H1 (cell line): ENCODE measurements at regions not wholly inside any gene's neighbourhood (a gene's known extent, or its start where the extent isn't known, plus 50 kb on each side); places are given as distances from the start of the nearest gene placed in this dataset.

ENCODE experiments used
- CTCF ChIA-PET: fragments of 300-600 bp; sonication (Branson Sonifier 250); formaldehyde crosslinking; loops from one replicate; lab custom pipeline; 2021; ENCODE audit not compliant: partially characterized antibody; lab: Charles Lee
- POLR2A ChIA-PET: fragments of 300-600 bp; sonication (Branson Sonifier 250); formaldehyde crosslinking; loops from one replicate; lab custom pipeline; 2021; ENCODE audit warnings: inconsistent platforms; ENCODE audit not compliant: partially characterized antibody; lab: Charles Lee
- DNase-seq, 2 experiments: peaks; one replicate each; pipeline versions ENCODE4 v3.0.0 to v3.0.0-alpha.2; 2010 to 2022; ENCODE audit warnings: low spot score in 2 of 2, low read depth in 1 of 2, mixed read lengths in 1 of 2
- FAIRE-seq: peaks from 2 replicates; lab custom pipeline; 2011; peaks lifted over from hg19 to GRCh38; lab: Jason Lieb, UNC
- H2AFZ ChIP-seq: 2 replicates; pipeline ENCODE4 v1.8.1; 2012; ENCODE audit warnings: low read length, inconsistent platforms
- H2AK5ac ChIP-seq: 2 replicates; pipeline ENCODE4 v1.6.1; 2013; ENCODE audit warnings: low read depth, low read length
- H2BK120ac ChIP-seq: replicated peaks from 2 replicates; pipeline ENCODE3; 2013; ENCODE audit warnings: low read depth, low read length, inconsistent platforms
- H2BK12ac ChIP-seq: 2 replicates; pipeline ENCODE4 v1.6.1; 2013; ENCODE audit warnings: low read depth, low read length
- H2BK15ac ChIP-seq: 2 replicates; pipeline ENCODE4 v1.6.1; 2013; ENCODE audit warnings: low read length
- H2BK20ac ChIP-seq: 2 replicates; pipeline ENCODE4 v1.6.1; 2013; ENCODE audit warnings: low read length
- H2BK5ac ChIP-seq: 2 replicates; pipeline ENCODE4 v1.6.1; 2013; ENCODE audit warnings: low read depth, low read length
- H3K14ac ChIP-seq: 2 replicates; pipeline ENCODE4 v1.6.1; 2013; ENCODE audit warnings: inconsistent platforms; ENCODE audit not compliant: insufficient read length
- H3K18ac ChIP-seq: 2 replicates; pipeline ENCODE4 v1.6.1; 2013; ENCODE audit warnings: low read length; ENCODE audit errors: extremely low read depth
- H3K23ac ChIP-seq: 2 replicates; pipeline ENCODE4 v1.6.1; 2013; ENCODE audit warnings: inconsistent platforms; ENCODE audit not compliant: insufficient read length
- H3K23me2 ChIP-seq: 2 replicates; pipeline ENCODE4 v1.6.1; 2013; ENCODE audit warnings: low read depth, low read length
- H3K27ac ChIP-seq: 2 replicates; pipeline ENCODE4 v1.6.1; 2011; ENCODE audit warnings: low read depth, low read length, inconsistent platforms
- H3K27me3 ChIP-seq, 4 experiments: replicated peaks in 1 of 4; 1 replicate in 1 of 4; 2 replicates in 3 of 4; pipeline versions ENCODE4 v1.6.1 to v1.8.1; 2011 to 2013; ENCODE audit warnings: low read length in 3 of 4, mild to moderate bottlenecking in 3 of 4, inconsistent platforms in 2 of 4, mixed read lengths in 2 of 4, moderate library complexity in 1 of 4; ENCODE audit not compliant: control insufficient read depth in 3 of 4, insufficient read depth in 3 of 4; ENCODE audit errors: extremely low read depth in 1 of 4
- H3K36me3 ChIP-seq, 4 experiments: 2 replicates each; pipeline versions ENCODE4 v1.6.1 to v1.8.1; 2011 to 2013; ENCODE audit warnings: mild to moderate bottlenecking in 4 of 4, low read length in 3 of 4, moderate library complexity in 2 of 4, control low read depth in 1 of 4, inconsistent platforms in 1 of 4; ENCODE audit not compliant: insufficient read depth in 4 of 4, control insufficient read depth in 2 of 4
- H3K4ac ChIP-seq: replicated peaks from 2 replicates; pipeline ENCODE3; 2013; ENCODE audit warnings: low read length, low read depth, mixed read lengths, inconsistent platforms; ENCODE audit not compliant: insufficient read length
- H3K4me1 ChIP-seq, 4 experiments: replicated peaks in 1 of 4; 1 replicate in 1 of 4; 2 replicates in 3 of 4; pipeline versions ENCODE4 v1.6.1 to v1.8.1; 2011 to 2013; ENCODE audit warnings: low read length in 3 of 4, inconsistent platforms in 2 of 4, mixed read lengths in 1 of 4; ENCODE audit not compliant: insufficient read depth in 4 of 4, control insufficient read depth in 3 of 4
- H3K4me2 ChIP-seq, 2 experiments: 2 replicates each; pipeline versions ENCODE4 v1.6.1 to v1.8.1; 2011 to 2013; ENCODE audit warnings: low read depth in 2 of 2, low read length in 2 of 2, control low read depth in 1 of 2, inconsistent platforms in 1 of 2, mild to moderate bottlenecking in 1 of 2; ENCODE audit not compliant: insufficient read depth in 1 of 2
- H3K4me3 ChIP-seq, 4 experiments: fragments of 200-600, 300-600 bp in 1 of 4; sonication (generic), shearing (Covaris generic), sonication (Bioruptor Twin) in 1 of 4; 2 replicates each; pipeline versions ENCODE4 v1.5.1 to v1.8.1; 2011 to 2016; ENCODE audit warnings: low read length in 4 of 4, low read depth in 3 of 4, control low read depth in 2 of 4, inconsistent platforms in 2 of 4, mild to moderate bottlenecking in 2 of 4, mixed read lengths in 1 of 4, moderate library complexity in 1 of 4; ENCODE audit not compliant: insufficient read depth in 2 of 4; ENCODE audit errors: extremely low read depth in 1 of 4
- H3K56ac ChIP-seq: replicated peaks from 2 replicates; pipeline ENCODE3; 2013; ENCODE audit warnings: low read depth, mild to moderate bottlenecking, mixed read lengths, low read length, inconsistent platforms; ENCODE audit not compliant: insufficient read length
- H3K79me1 ChIP-seq: 2 replicates; pipeline ENCODE4 v1.6.1; 2013; ENCODE audit warnings: low read depth, low read length, control low read depth
- H3K79me2 ChIP-seq, 2 experiments: 2 replicates each; pipeline versions ENCODE4 v1.6.1 to v1.8.1; 2012 to 2013; ENCODE audit warnings: low read length in 2 of 2, mild to moderate bottlenecking in 2 of 2, inconsistent platforms in 1 of 2; ENCODE audit not compliant: insufficient read depth in 2 of 2, control insufficient read depth in 1 of 2
- H3K9ac ChIP-seq, 4 experiments: replicated peaks in 1 of 4; 1 replicate in 1 of 4; 2 replicates in 3 of 4; pipeline versions ENCODE4 v1.6.1 to v1.8.1; 2011 to 2013; ENCODE audit warnings: low read depth in 3 of 4, low read length in 3 of 4, control low read depth in 2 of 4, mild to moderate bottlenecking in 2 of 4, moderate library complexity in 2 of 4, inconsistent platforms in 1 of 4; ENCODE audit errors: extremely low read depth in 1 of 4
- H3K9me3 ChIP-seq, 2 experiments: 2 replicates each; pipeline versions ENCODE4 v1.6.1 to v1.8.1; 2012 to 2013; ENCODE audit warnings: mild to moderate bottlenecking in 2 of 2, moderate library complexity in 2 of 2, control low read depth in 1 of 2, inconsistent platforms in 1 of 2, low read depth in 1 of 2, low read length in 1 of 2, mixed read lengths in 1 of 2; ENCODE audit not compliant: insufficient read depth in 2 of 2
- H4K20me1 ChIP-seq, 2 experiments: replicated peaks in 1 of 2; 2 replicates each; pipeline versions ENCODE3 to v1.8.1; 2011 to 2013; ENCODE audit warnings: inconsistent platforms in 2 of 2, low read length in 2 of 2, mild to moderate bottlenecking in 1 of 2; ENCODE audit not compliant: insufficient read depth in 2 of 2, control insufficient read depth in 1 of 2
- H4K5ac ChIP-seq: 2 replicates; pipeline ENCODE4 v1.6.1; 2013; ENCODE audit warnings: low read length, low read depth, mixed read lengths, inconsistent platforms; ENCODE audit not compliant: insufficient read length
- H4K8ac ChIP-seq: 2 replicates; pipeline ENCODE4 v1.8.0; 2013; ENCODE audit warnings: mild to moderate bottlenecking, moderate library complexity, low read length, inconsistent platforms; ENCODE audit not compliant: insufficient read depth; ENCODE audit errors: extremely low read depth
- H4K91ac ChIP-seq: replicated peaks from 2 replicates; pipeline ENCODE3; 2013; ENCODE audit warnings: low read length, mixed read lengths, inconsistent platforms; ENCODE audit not compliant: insufficient read length
- HDAC2 ChIP-seq, 2 experiments: fragments of 300-600 bp in 1 of 2; sonication (generic) in 1 of 2; IDR thresholded peaks; 2 replicates each; pipeline ENCODE4 v1.6.1; 2011 to 2012; ENCODE audit warnings: low read depth in 2 of 2, low read length in 2 of 2, mild to moderate bottlenecking in 2 of 2, moderate library complexity in 2 of 2, borderline replicate concordance in 1 of 2, inconsistent platforms in 1 of 2
- SAP30 ChIP-seq: fragments of 300-600 bp; sonication (generic); IDR thresholded peaks from 2 replicates; pipeline ENCODE4 v1.7.1; 2012; ENCODE audit warnings: low read length, moderate library complexity, mild to moderate bottlenecking, inconsistent platforms; ENCODE audit not compliant: insufficient read depth, insufficient replicate concordance
- WGBS, 2 experiments: shearing (Covaris generic) in 1 of 2; methylation state at CpG; one replicate each; pipeline versions ENCODE4 v1.1.6 to v1.1.7; 2013 to 2015; ENCODE audit warnings: low lambda C conversion rate in 2 of 2, mixed read lengths in 2 of 2, inconsistent platforms in 1 of 2, low coverage in 1 of 2, missing lambda C conversion rate in 1 of 2; ENCODE audit not compliant: insufficient replicate concordance in 2 of 2, insufficient coverage in 1 of 2, insufficient read length in 1 of 2; ENCODE audit errors: extremely low coverage in 1 of 2, missing lambda C conversion rate in 1 of 2; 5-methylcytosine and 5-hydroxymethylcytosine counted together

DNA sequence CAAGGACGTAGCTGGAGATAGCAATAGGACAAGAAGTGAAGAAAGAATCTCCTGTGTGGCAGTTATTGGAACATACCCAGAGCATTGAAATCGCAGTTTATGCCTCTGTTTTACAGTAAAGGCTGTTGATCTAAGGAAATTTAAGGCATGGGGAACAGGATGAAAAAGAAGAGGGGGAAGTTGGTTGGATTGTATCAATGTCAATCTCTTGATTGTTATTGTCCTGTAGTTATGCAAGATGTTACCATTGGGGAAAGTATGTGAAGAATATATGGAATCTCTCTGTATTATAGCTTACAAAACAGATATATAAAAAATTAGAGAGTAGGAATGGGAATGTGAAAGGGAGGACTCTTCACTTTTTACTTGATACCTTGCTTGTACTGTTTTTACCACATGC lies 195.6 kb upstream of the NREP start:
- H3K9ac ChIP-seq: no peak overlapping the region
- H4K91ac ChIP-seq: no peak overlapping the region
- no peak overlapping the region for H4K5ac ChIP-seq
- H2AFZ ChIP-seq: no peak overlapping the region
- no peak overlapping the region for H2BK20ac ChIP-seq
- no peak overlapping the region for H2AK5ac ChIP-seq
- H3K4me3 ChIP-seq: no peak overlapping the region
- H3K79me2 ChIP-seq: no peaks in the 10 kb centered on the region
- FAIRE-seq (no peak), DNase-seq (no peak)
- ChIA-PET CTCF (no interaction called here), POLR2A (no interaction called here)
- H3K14ac ChIP-seq: no peak overlapping the region
- H3K23ac ChIP-seq: no peak overlapping the region
- no peaks in the 10 kb centered on the region for H3K27me3 ChIP-seq
- H3K4me2 ChIP-seq: no peak overlapping the region
- no peak overlapping the region for H3K56ac ChIP-seq
- no peaks in the 10 kb centered on the region for H3K9me3 ChIP-seq
- no peaks in the 10 kb centered on the region for H3K36me3 ChIP-seq
- no peak overlapping the region for H3K4ac ChIP-seq
- H2BK15ac ChIP-seq: no peak overlapping the region
- no peak overlapping the region for H2BK5ac ChIP-seq
- no peaks in the 10 kb centered on the region for H3K79me1 ChIP-seq
- no peak overlapping the region for H3K18ac ChIP-seq
- H4K20me1 ChIP-seq: no peaks in the 10 kb centered on the region
- no peak overlapping the region for H2BK120ac ChIP-seq
- H3K4me1 ChIP-seq: no peaks in the 10 kb centered on the region
- no peak overlapping the region for H3K27ac ChIP-seq
- no peaks in the 10 kb centered on the region for H3K23me2 ChIP-seq
- 84% methylated on average over 2 of the region's 2 CpGs; no CpG with 5 or more reads in 1 of the 2 experiments for WGBS, 2 experiments
- TF ChIP-seq HDAC2 (IDR thresholded peaks at IDR 0.05; ENCODE audit: borderline replicate concordance in 1 of 2, low read depth in 2 of 2, low read length in 2 of 2): no peak
- TF ChIP-seq SAP30: no peak
- no peak overlapping the region for H4K8ac ChIP-seq
- no peak overlapping the region for H2BK12ac ChIP-seq
